SK-N-SH treated with all-trans-retinoic acid at 6 μM for 48 hours (cell line): ENCODE measurements at regions not wholly inside any gene's neighbourhood (a gene's known extent, or its start where the extent isn't known, plus 50 kb on each side); places are given as distances from the start of the nearest gene placed in this dataset.

Source experiments
- ATAC-seq: fragments of 200-7000 bp; cut with Tn5 transposase; 3 replicates; pipeline ENCODE4 v1.9.1; 2020; ENCODE audit warnings: mild to moderate bottlenecking, moderate library complexity
- ARNTL ChIP-seq: fragments of 450-650 bp; formaldehyde crosslinking; IDR thresholded peaks from 2 replicates; pipeline ENCODE4 v1.5.0; 2020; ENCODE audit warnings: low read depth, mild to moderate bottlenecking, moderate library complexity, borderline replicate concordance
- BACH2 ChIP-seq: fragments of 250-450 bp; sonication (Bioruptor Pico); IDR thresholded peaks from 2 replicates; pipeline ENCODE4 v1.9.0; 2021; ENCODE audit warnings: mild to moderate bottlenecking, borderline replicate concordance
- CSDC2 ChIP-seq: fragments of 250-450 bp; sonication (Bioruptor Pico); IDR thresholded peaks from 2 replicates; pipeline ENCODE4 v1.5.0; 2020; ENCODE audit warnings: mild to moderate bottlenecking, moderate library complexity
- ESRRG ChIP-seq: fragments of 250-450 bp; sonication (Bioruptor Pico); IDR thresholded peaks from 2 replicates; pipeline ENCODE4 v1.6.1; 2021; ENCODE audit warnings: mild to moderate bottlenecking
- GLIS3 ChIP-seq: fragments of 250-450 bp; sonication (Bioruptor Pico); IDR thresholded peaks from 2 replicates; pipeline ENCODE4 v1.5.0; 2020; ENCODE audit warnings: mild to moderate bottlenecking, moderate library complexity
- ISL1 ChIP-seq: fragments of 250-450 bp; sonication (Bioruptor Pico); IDR thresholded peaks from 2 replicates; pipeline ENCODE4 v2.1.2; 2022; ENCODE audit warnings: mild to moderate bottlenecking, moderate library complexity
- PPARA ChIP-seq: fragments of 250-450 bp; sonication (Bioruptor Pico); IDR thresholded peaks from 2 replicates; pipeline ENCODE4 v1.5.0; 2020; ENCODE audit warnings: mild to moderate bottlenecking, borderline replicate concordance
- RARB ChIP-seq: fragments of 250-450 bp; sonication (Bioruptor Pico); IDR thresholded peaks from 2 replicates; pipeline ENCODE4 v1.8.0; 2021; ENCODE audit warnings: mild to moderate bottlenecking, moderate library complexity
- SNAI2 ChIP-seq: fragments of 250-450 bp; sonication (Bioruptor Pico); IDR thresholded peaks from 2 replicates; pipeline ENCODE4 v1.5.0; 2020; ENCODE audit warnings: mild to moderate bottlenecking, moderate library complexity
- TOX ChIP-seq: fragments of 250-450 bp; sonication (Bioruptor Pico); IDR thresholded peaks from 2 replicates; pipeline ENCODE4 v1.8.0; 2021; ENCODE audit warnings: mild to moderate bottlenecking, moderate library complexity, borderline replicate concordance
- ZC3H10 ChIP-seq: fragments of 250-450 bp; sonication (Bioruptor Pico); IDR thresholded peaks from 2 replicates; pipeline ENCODE4 v1.5.1; 2021; ENCODE audit warnings: mild to moderate bottlenecking, moderate library complexity
- ZFP3 ChIP-seq: fragments of 250-450 bp; sonication (Bioruptor Pico); IDR thresholded peaks from 2 replicates; pipeline ENCODE4 v1.5.0; 2020; ENCODE audit warnings: mild to moderate bottlenecking, moderate library complexity
- ZFP30 ChIP-seq: fragments of 450-650 bp; formaldehyde crosslinking; IDR thresholded peaks from 2 replicates; pipeline ENCODE4 v1.5.0; 2022; ENCODE audit warnings: mild to moderate bottlenecking, moderate library complexity
- ZNF565 ChIP-seq: fragments of 450-650 bp; formaldehyde crosslinking; conservative IDR thresholded peaks from 2 replicates; pipeline ENCODE4 v1.5.0; 2020; ENCODE audit warnings: low read depth, mild to moderate bottlenecking, moderate library complexity
- ZNF70 ChIP-seq: fragments of 450-650 bp; formaldehyde crosslinking; IDR thresholded peaks from 2 replicates; pipeline ENCODE4 v1.5.0; 2020; ENCODE audit warnings: mild to moderate bottlenecking, moderate library complexity
- ZNF8 ChIP-seq: fragments of 450-650 bp; formaldehyde crosslinking; IDR thresholded peaks from 2 replicates; pipeline ENCODE4 v1.5.0; 2020; ENCODE audit warnings: mild to moderate bottlenecking, moderate library complexity
- TF ChIP-seq, protein P1 (sequence below): fragments of 250-450 bp; sonication (Bioruptor Pico); IDR thresholded peaks from 2 replicates; pipeline ENCODE4 v1.5.1; 2021; ENCODE audit warnings: mild to moderate bottlenecking, moderate library complexity
- TF ChIP-seq, protein P2 (sequence below): fragments of 250-450 bp; sonication (Bioruptor Pico); IDR thresholded peaks from 2 replicates; pipeline ENCODE4 v1.8.0; 2020; ENCODE audit warnings: mild to moderate bottlenecking, moderate library complexity, borderline replicate concordance
- TF ChIP-seq, protein P3 (sequence below): fragments of 250-450 bp; sonication (Bioruptor Pico); IDR thresholded peaks from 2 replicates; pipeline ENCODE4 v1.5.1; 2020; ENCODE audit warnings: low read depth, mild to moderate bottlenecking, moderate library complexity
- TF ChIP-seq, protein P4 (sequence below): fragments of 250-450 bp; sonication (Bioruptor Pico); IDR thresholded peaks from 2 replicates; pipeline ENCODE4 v1.8.0; 2021; ENCODE audit warnings: low read depth, mild to moderate bottlenecking, moderate library complexity, borderline replicate concordance

DNA sequence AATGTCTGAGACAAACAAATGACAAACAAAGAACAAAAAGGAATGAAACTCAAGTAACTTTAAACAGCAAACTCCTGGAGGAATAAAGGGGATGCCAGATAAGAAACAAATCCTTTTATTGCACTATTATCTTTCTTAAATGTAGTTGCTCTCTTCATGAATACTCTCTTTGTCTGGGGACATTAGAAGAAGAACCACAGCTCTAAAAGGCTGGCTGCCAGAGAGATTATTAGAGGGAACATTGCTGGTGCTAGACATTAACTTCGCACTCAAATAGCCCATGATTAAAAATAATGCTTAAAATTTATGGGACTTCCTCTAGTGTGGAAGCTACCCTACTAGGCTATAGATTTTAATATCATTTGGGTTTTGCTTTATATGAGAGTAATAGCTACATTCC, 1330.4 kb downstream of the XPNPEP1 start (continued):
- no peak for TF ChIP-seq ZNF8 (CRISPR knock-in tag)

DNA sequence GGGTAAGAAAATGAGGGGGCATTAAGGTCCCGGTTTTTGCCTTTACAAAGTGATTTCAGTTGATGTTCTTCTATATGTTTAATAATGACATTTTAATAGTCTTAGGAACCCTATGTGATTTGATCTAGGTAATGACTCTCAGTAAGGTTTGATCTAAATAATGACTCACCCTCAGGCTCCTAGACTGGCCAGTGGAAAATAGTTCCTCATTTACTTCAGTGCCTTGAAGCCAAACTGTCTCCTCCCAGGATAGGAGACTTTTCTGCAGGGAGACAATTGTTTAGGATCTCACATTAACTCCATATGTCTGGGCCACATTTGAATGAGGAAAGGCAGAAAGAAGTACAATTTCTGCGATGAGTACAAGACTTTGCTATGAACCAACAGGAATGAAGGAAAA, 1331.9 kb downstream of the XPNPEP1 start:
- TF ChIP-seq BACH2 (CRISPR knock-in tag) (no peak), ZNF8 (CRISPR knock-in tag) (no peak), ZC3H10 (CRISPR knock-in tag) (no peak), ISL1 (CRISPR knock-in tag) (no peak), ARNTL (no peak), ZFP30 (CRISPR knock-in tag) (no peak), SNAI2 (CRISPR knock-in tag) (no peak), RARB (CRISPR knock-in tag) (no peak), ESRRG (CRISPR knock-in tag) (no peak), PPARA (no peak), TOX (CRISPR knock-in tag) (no peak)
- TF ChIP-seq, protein P1, sequence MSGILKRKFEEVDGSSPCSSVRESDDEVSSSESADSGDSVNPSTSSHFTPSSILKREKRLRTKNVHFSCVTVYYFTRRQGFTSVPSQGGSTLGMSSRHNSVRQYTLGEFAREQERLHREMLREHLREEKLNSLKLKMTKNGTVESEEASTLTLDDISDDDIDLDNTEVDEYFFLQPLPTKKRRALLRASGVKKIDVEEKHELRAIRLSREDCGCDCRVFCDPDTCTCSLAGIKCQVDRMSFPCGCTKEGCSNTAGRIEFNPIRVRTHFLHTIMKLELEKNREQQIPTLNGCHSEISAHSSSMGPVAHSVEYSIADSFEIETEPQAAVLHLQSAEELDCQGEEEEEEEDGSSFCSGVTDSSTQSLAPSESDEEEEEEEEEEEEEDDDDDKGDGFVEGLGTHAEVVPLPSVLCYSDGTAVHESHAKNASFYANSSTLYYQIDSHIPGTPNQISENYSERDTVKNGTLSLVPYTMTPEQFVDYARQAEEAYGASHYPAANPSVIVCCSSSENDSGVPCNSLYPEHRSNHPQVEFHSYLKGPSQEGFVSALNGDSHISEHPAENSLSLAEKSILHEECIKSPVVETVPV (CRISPR knock-in tag), result no peak
- TF ChIP-seq, protein P2, sequence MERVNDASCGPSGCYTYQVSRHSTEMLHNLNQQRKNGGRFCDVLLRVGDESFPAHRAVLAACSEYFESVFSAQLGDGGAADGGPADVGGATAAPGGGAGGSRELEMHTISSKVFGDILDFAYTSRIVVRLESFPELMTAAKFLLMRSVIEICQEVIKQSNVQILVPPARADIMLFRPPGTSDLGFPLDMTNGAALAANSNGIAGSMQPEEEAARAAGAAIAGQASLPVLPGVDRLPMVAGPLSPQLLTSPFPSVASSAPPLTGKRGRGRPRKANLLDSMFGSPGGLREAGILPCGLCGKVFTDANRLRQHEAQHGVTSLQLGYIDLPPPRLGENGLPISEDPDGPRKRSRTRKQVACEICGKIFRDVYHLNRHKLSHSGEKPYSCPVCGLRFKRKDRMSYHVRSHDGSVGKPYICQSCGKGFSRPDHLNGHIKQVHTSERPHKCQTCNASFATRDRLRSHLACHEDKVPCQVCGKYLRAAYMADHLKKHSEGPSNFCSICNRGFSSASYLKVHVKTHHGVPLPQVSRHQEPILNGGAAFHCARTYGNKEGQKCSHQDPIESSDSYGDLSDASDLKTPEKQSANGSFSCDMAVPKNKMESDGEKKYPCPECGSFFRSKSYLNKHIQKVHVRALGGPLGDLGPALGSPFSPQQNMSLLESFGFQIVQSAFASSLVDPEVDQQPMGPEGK, result no peak
- TF ChIP-seq, protein P3, sequence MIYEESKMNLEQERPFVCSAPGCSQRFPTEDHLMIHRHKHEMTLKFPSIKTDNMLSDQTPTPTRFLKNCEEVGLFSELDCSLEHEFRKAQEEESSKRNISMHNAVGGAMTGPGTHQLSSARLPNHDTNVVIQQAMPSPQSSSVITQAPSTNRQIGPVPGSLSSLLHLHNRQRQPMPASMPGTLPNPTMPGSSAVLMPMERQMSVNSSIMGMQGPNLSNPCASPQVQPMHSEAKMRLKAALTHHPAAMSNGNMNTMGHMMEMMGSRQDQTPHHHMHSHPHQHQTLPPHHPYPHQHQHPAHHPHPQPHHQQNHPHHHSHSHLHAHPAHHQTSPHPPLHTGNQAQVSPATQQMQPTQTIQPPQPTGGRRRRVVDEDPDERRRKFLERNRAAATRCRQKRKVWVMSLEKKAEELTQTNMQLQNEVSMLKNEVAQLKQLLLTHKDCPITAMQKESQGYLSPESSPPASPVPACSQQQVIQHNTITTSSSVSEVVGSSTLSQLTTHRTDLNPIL (CRISPR knock-in tag), result no peak
- peak; percentile 44; the same call in 1 of the 3 replicates for ATAC-seq

DNA sequence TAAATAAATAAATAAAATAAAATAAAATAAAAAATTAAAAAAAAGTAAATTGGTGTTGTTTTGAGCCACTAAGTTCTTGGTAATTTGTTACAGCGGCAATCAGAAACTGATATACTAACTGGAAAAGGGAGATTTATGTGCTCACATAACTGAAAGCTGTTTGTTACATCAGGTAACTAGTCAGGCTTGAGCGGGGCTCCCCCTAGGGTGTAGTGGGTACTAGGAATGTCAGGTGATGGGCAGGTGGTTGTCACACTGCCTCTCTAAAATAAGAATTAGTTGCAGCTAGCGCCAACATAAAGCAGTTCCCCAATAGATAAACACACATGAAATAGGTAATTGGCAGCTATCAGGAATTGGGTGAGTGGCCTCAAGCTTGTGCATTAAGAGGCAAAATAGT, 1336.9 kb downstream of the XPNPEP1 start:
- TF ChIP-seq ARNTL, result no peak
- no peak for TF ChIP-seq ZC3H10 (CRISPR knock-in tag)
- no peak for TF ChIP-seq ZNF565
- TF ChIP-seq GLIS3 (CRISPR knock-in tag), result no peak
- TF ChIP-seq, protein P1 (CRISPR knock-in tag), result no peak
- no peak for TF ChIP-seq TOX (CRISPR knock-in tag)
- no peak for TF ChIP-seq SNAI2 (CRISPR knock-in tag)
- TF ChIP-seq, protein P3 (CRISPR knock-in tag), result no peak
- TF ChIP-seq ZNF8 (CRISPR knock-in tag), result no peak
- TF ChIP-seq, protein P2, result no peak
- TF ChIP-seq PPARA, result no peak
- no peak for TF ChIP-seq ZFP3 (CRISPR knock-in tag)
- no peak for TF ChIP-seq CSDC2 (CRISPR knock-in tag)
- TF ChIP-seq ZNF70 (CRISPR knock-in tag), result no peak
- TF ChIP-seq RARB (CRISPR knock-in tag), result no peak
- TF ChIP-seq, protein P4, sequence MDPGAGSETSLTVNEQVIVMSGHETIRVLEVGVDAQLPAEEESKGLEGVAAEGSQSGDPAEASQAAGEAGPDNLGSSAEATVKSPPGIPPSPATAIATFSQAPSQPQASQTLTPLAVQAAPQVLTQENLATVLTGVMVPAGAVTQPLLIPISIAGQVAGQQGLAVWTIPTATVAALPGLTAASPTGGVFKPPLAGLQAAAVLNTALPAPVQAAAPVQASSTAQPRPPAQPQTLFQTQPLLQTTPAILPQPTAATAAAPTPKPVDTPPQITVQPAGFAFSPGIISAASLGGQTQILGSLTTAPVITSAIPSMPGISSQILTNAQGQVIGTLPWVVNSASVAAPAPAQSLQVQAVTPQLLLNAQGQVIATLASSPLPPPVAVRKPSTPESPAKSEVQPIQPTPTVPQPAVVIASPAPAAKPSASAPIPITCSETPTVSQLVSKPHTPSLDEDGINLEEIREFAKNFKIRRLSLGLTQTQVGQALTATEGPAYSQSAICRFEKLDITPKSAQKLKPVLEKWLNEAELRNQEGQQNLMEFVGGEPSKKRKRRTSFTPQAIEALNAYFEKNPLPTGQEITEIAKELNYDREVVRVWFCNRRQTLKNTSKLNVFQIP, result no peak
- TF ChIP-seq BACH2 (CRISPR knock-in tag), result no peak

More for the DNA sequence above, 1336.9 kb downstream of the XPNPEP1 start:
- no peak for ATAC-seq
